Midbrain (tissue), 1 donor: ENCODE measurements at regions not wholly inside any gene's neighbourhood (a gene's known extent, or its start where the extent isn't known, plus 50 kb on each side); places are given as distances from the start of the nearest gene placed in this dataset.
"Not testable (repeated sequence)": the region's sequence is repeated elsewhere in the genome, so short reads cannot be mapped to it uniquely, and the experiment has no call there.

ENCODE experiments used
- DNase-seq: peaks from one replicate; lab custom pipeline; 2025; lab: John Stamatoyannopoulos, UW

DNA sequence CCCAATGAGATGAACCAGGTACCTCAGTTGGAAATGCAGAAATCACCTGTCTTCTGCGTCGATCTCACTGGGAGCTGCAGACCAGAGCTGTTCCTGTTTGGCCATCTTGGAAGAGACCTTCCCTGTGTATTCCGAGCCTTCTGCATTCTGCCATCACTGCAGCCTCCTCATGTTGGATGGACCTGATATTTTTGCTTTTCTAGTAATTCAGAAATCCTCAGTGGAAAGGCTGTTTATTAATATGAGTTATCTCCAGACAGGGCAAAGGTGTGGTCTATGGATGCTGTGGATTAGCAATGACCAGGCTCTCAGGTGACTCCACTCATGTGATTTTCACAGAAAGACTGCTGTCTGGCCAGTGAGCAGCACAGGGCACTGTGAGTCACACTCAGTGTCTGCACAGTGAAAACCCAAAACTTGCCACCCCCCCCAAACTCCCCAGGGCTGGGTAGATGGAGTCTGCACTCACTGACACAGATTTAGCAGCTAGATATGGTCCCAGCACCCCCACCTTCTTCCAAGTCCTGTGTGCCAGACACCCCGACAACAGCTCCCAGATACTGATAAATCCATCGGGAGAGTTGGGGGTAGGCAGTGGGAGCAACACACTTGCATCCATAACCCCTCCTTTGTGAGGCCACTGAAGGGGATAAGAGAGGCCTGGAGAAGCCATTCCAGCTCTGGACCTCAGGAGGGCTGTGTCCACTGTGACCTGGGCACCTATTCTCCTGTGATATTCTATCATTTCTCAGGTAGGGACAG lies 75.2 kb upstream of the TOP3B start:
- DNase-seq, result no peak

DNA sequence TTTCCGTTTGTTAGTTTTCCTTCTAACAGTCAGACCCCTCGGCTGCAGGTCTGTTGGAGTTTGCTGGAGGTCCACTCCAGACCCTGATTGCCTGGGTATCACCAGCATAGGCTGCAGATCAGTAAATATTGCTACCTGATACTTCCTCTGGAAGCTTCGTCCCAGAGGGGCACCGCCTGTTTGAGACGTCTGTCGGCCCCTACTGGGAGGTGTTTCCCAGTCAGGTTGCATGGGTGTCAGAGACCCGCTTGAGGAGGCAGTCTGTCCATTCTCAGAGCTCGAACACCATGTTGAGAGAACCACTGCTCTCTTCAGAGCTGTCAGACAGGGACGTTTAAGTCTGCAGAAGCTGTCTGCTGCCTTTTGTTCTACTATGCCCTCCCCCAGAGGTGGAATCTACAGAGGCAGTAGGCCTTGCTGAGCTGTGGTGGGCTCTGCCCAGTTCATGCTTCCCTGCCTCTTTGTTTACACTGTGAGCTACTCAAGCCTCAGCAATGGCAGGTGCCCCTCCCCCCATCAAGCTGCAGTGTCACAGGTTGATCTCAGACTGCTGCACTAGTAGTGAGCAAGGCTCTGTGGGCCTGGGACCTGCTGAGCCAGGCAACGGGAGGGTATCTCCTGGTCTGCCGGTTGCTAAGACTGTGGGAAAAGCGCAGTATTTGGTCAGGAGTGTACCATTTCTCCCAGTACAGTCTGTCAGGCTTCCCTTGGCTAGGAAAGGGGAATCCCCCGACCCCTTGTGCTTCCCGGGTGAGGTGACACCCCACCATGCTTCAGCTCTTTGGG lies 74.4 kb upstream of the TOP3B start:
- DNase-seq, result not testable (repeated sequence)

- not testable (repeated sequence) for DNase-seq
Observed at GRCh38 chr22:22052548-22053139, 70.1 kb upstream of the TOP3B start.

DNA sequence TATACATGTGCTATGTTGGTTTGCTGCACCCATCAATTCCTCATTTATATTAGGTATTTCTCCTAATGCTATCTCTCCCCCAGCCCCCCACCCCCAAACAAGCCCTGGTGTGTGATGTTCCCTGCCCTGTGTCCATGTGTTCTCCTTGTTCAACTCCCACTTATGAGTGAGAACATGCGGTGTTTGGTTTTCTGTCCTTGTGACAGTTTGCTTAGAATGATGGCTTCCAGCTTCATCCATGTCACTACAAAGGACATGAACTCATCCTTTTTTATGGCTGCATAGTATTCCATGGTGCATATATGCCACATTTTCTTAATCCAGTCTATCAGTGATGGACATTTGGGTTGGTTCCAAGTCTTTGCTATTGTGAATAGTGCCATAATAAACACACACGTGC lies 68.4 kb upstream of the TOP3B start:
- DNase-seq, result not testable (repeated sequence)

- DNase-seq, result no peak
Observed at GRCh38 chr22:22050141-22050775, 67.7 kb upstream of the TOP3B start.

GRCh38 chr22:22049684-22050083 lies 67.1 kb upstream of the TOP3B start:
- no peak for DNase-seq

DNA sequence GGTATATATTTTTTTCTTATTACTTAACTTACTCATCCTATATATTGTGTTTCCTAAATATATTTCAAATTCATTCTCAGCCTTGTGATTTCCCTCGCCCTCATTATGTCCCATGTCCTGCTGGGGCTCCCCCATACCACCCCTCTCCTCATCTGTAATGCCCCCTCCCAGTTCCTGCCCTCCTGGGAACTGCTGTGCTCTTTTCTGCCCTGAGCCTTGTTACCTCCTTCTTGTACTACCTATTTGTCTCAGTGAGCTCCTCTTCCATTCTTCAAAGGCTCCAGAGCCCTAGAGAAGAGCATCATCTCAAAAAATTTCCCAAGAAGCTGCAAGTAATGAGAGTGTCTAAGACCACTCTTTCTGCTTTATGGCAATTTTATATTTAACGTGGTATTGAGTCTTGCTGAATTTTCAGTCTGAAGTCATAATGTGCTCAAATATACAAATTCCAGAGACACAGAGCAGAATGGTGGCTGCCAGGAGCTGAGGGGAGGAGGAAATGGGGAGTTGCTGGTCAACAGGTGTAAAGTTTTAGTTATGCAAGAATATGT lies 66.5 kb upstream of the TOP3B start:
- DNase-seq, result no peak

- DNase-seq, result no peak
Observed at GRCh38 chr22:22048318-22048942, 65.8 kb upstream of the TOP3B start.

DNA sequence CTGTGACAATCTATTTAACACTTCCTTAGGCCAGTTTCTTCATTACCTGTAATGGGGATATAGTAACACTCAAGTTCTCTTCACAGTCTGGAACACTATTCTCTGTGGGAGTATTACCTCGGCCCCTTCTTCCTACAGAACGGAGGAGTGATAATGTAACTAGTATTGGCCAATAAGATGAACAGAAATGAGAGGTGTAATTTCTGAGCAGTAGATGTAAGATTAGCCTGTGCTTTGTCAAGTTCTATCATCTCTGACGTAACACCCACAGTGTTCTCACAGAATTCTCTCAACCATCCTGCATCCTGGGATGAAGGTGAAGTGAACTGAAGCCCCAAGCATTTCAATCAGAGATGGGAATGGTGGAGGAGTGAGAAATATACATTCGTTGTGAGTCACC lies 65.2 kb upstream of the TOP3B start:
- DNase-seq, result no peak

GRCh38 chr22:22047266-22047665 lies 64.7 kb upstream of the TOP3B start:
- no peak for DNase-seq

GRCh38 chr22:22046370-22046769 lies 63.8 kb upstream of the TOP3B start:
- no peak for DNase-seq

DNA sequence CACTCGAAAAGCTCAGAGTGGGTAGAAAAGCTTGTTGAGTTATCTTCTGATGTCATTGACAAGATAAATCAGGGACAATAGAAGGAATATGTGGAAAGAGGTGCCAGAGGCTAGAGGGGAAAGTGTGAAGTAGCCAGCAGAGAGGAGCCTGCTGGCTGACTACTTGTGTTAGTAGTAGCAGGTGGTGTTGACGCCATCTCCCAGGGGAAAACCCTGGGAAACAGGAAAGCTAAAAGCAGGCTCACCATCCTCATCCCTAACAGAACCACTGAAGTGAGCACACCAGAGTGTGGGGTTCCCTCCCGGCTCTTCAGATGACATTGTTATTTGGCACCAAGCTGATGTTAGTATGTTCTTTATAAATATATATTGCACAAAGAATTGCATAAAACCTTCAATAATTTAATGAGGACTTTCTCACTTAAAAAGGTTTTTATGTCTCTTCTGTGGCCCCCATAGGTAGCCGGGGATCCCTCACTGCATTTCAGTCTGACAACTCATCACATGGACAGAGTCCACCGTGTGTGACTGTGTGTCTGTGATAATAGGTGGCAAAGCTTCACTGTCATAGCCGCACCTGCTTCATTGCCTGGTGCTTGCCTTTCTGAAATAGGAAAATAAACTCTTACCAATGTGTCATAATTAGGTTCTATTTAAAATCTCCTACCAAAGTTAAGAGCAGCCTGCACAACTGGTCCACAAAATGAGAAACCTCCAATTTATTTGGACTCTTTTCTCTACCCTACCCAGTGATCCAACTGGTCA lies 63.2 kb upstream of the TOP3B start:
- no peak for DNase-seq

GRCh38 chr22:22044153-22044552 lies 61.6 kb upstream of the TOP3B start:
- no peak for DNase-seq

- no peak for DNase-seq
Observed at GRCh38 chr22:22043296-22044078, 60.9 kb upstream of the TOP3B start.

DNA sequence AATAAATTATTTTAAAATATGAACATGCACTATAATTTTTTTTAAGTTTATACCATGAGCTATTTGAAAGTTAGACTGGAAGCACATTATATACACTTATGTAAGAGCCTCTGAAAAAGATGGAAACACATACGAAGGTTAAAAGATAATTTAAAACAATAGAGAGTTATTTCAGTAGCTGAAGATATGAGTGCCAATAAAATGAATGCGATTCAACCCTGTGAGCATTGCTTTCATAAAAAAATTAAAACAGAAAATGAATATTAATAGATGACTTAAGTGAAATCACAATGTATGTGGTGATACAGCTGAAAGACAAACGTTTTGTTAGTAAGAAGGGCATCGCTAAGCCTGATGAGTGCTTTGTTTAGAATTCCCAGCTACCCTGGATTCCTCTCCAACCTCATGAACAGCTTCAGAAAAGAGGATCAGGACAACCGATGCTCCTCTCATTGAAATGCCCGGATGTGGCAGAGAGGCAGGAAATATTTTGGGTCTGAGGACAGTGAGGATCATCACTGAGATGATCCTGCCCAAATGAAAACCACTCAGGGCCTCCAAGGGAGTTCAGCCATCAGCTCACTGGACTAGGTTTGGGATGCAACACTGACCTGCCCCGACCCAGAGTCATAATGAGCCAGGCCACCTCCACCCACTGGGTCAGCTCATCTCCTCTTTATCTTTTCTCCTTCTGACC lies 60.2 kb upstream of the TOP3B start:
- DNase-seq, result no peak

DNA sequence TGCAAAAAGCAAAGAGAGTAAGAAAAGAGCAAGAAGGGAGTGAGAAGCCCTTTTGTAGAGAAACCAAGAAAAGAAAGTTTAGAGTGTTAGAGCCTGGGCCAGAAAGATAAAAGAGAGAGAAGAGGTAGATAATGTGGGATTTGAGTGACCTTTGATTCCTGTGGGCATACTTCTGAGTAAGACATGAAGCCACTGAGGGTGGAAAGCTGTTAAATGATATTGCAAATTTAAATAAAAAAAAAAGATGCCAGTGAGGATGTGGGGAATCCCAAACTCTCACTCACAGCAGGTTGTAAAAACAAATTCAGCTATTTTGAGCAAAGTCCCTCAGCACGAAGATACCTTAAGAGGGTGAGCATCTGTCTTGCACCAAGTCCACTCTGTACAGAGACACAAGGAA lies 59.4 kb upstream of the TOP3B start:
- no peak for DNase-seq

DNA sequence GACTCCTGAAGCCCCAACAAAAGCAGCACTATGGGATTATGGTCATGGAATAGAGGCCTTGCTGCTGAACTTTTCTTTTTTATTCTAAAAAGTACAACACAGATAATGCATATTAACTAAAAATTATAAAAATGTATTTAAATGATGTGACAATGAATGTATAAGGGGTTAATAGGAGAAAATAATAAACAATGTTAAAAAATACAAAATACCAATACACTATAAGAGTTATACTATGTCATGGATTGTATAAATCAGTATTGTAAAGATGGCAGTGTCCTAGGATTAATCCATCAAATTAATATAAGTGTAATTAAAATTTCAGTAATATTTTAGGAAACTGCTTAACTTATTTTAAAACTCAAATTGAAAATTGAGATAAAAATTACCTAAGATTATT lies 58.3 kb upstream of the TOP3B start:
- DNase-seq, result no peak

DNA sequence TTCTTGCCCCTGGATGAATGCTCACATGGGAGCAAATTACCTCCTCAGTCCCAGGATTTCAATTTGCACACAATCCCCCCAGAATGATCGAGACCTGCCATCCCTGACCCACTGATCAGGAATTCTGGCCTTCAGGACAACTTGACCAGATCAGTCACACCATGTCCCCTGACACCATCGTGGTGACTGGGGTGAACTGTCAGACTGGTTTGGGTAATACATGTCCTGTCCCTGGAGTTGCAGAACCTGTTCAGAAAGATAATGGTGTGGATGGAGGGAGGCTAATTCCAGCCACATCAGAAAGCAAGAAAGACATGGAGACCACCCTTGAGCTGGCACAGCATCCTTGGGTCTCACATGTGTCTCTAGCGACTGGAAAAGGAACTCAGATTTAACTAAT lies 57.9 kb upstream of the TOP3B start:
- no peak for DNase-seq

- no peak for DNase-seq
Observed at GRCh38 chr22:22039286-22040074, 56.9 kb upstream of the TOP3B start.
